Thyroid gland (tissue), 4 donors: ENCODE measurements at regions not wholly inside any gene's neighbourhood (a gene's known extent, or its start where the extent isn't known, plus 50 kb on each side); places are given as distances from the start of the nearest gene placed in this dataset.
A peak's percentile ranks its signal among the peaks of the same experiment; 100 is the strongest.
"Not testable (repeated sequence)": the region's sequence is repeated elsewhere in the genome, so short reads cannot be mapped to it uniquely, and the experiment has no call there.

ENCODE experiments used
- DNase-seq, 2 donors: peaks; one replicate each; pipeline ENCODE4 v3.0.0-alpha.2; 2019
- H3K27ac ChIP-seq, 3 donors: fragments of 200-600 bp; sonication (generic); 1 replicate in 2 of 3; 2 replicates in 1 of 3; pipeline ENCODE4 v1.5.1; 2016 to 2019; ENCODE audit warnings: mild to moderate bottlenecking in 1 of 3, moderate library complexity in 1 of 3
- H3K27me3 ChIP-seq: fragments of 200-600 bp; sonication (generic); one replicate; pipeline ENCODE4 v1.5.1; 2019
- H3K36me3 ChIP-seq, 2 donors: fragments of 200-600 bp; sonication (generic); one replicate each; pipeline ENCODE4 v1.5.1; 2016 to 2019
- H3K4me1 ChIP-seq, 2 donors: fragments of 200-600 bp; sonication (generic); one replicate each; pipeline ENCODE4 v1.5.1; 2017 to 2019
- H3K4me3 ChIP-seq, 3 donors: fragments of 200-600 bp; sonication (generic); replicated peaks in 1 of 3; 1 replicate in 2 of 3; 2 replicates in 1 of 3; pipeline ENCODE4 v1.5.1; 2016; ENCODE audit warnings: mild to moderate bottlenecking in 1 of 3
- H3K9me3 ChIP-seq: fragments of 200-600 bp; sonication (generic); one replicate; pipeline ENCODE4 v1.5.1; 2017
- POLR2A ChIP-seq, 2 donors: fragments of 450-650 bp; IDR thresholded peaks; one replicate each; pipeline ENCODE4 v1.6.1; 2017; ENCODE audit warnings: antibody characterized with exemption in 2 of 2, mild to moderate bottlenecking in 2 of 2, moderate library complexity in 1 of 2
- WGBS, 2 donors: methylation state at CpG; one replicate each; pipeline ENCODE4 v1.1.5; 2017; 5-methylcytosine and 5-hydroxymethylcytosine counted together
- intact Hi-C: fragments of 100-400 bp; cut with DNase I; formaldehyde crosslinking; loops from one replicate; pipeline ENCODE4 v1.15.1; 2023
- TF ChIP-seq, protein P1 (sequence below), 6 experiments: fragments of 200-600 bp in 3 of 6; fragments of 450-650 bp in 3 of 6; sonication (generic) in 3 of 6; IDR thresholded peaks; one replicate each; pipeline ENCODE4 v1.5.1; 2016 to 2019; ENCODE audit warnings: antibody characterized with exemption in 6 of 6, mild to moderate bottlenecking in 2 of 6, inconsistent platforms in 1 of 6, moderate library complexity in 1 of 6

DNA sequence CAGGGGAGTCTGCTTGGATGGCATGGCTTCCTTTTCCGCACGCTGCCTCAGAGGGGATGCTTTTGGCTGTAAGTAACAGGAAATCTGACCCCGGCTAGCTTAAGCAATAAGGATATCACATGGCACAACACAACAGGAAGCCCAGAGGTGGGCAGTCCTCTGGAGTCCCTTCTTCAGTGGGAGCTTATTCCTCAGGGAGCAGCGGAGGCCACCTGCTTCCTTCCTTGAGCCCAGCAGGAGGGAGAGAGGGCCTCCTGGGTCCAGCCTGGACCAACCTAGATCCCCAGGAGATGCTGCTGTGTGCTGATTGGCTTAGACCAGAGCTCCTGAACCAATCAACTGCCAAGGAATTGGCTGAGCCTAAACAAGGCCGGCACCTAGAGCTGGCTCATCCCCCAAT lies 66.3 kb downstream of the C9orf50 start:
- DNase-seq, result no peak
- no peaks in the 10 kb centered on the region for H3K36me3 ChIP-seq
- H3K9me3 ChIP-seq, result no peaks in the 10 kb centered on the region
- intact Hi-C loops, result no loop called here
- H3K4me1 ChIP-seq, result peaks cover 21 to 43% of the 10 kb centered on the region in 2 donors
- 68 to 72% methylated on average over 4 of the region's 5 CpGs for WGBS, 2 donors
- no peak overlapping the region for H3K27ac ChIP-seq
- H3K27me3 ChIP-seq, result no peaks in the 10 kb centered on the region
- TF ChIP-seq, protein P1, sequence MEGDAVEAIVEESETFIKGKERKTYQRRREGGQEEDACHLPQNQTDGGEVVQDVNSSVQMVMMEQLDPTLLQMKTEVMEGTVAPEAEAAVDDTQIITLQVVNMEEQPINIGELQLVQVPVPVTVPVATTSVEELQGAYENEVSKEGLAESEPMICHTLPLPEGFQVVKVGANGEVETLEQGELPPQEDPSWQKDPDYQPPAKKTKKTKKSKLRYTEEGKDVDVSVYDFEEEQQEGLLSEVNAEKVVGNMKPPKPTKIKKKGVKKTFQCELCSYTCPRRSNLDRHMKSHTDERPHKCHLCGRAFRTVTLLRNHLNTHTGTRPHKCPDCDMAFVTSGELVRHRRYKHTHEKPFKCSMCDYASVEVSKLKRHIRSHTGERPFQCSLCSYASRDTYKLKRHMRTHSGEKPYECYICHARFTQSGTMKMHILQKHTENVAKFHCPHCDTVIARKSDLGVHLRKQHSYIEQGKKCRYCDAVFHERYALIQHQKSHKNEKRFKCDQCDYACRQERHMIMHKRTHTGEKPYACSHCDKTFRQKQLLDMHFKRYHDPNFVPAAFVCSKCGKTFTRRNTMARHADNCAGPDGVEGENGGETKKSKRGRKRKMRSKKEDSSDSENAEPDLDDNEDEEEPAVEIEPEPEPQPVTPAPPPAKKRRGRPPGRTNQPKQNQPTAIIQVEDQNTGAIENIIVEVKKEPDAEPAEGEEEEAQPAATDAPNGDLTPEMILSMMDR (IDR thresholded peaks at IDR 0.05), result no peak
- TF ChIP-seq POLR2A (IDR thresholded peaks at IDR 0.05), result no peak
- no peak overlapping the region for H3K4me3 ChIP-seq

DNA sequence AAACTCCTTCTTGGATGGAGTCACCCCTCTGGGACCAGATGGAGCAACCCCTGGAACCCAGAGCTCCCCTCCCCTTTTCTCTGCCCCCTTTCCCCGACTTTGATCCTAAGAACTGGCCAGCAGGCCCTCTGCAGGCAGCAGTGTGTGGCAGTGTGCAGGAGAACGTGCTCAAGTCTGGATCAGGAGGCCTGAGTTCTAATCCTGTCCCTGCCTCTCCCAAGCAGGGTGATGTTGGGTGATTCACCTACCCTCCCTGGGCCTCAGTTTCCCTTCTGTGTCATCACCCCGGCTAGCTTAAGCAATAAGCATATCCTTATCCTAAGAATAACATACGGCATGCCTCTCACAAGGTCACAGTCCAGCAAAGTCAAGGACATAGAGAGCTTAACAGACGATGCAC lies 67.6 kb downstream of the C9orf50 start:
- DNase-seq, result no peak
- Histone ChIP-seq H3K4me3 (no peak overlapping the region), H3K9me3 (no peaks in the 10 kb centered on the region), H3K36me3 (no peaks in the 10 kb centered on the region), H3K27ac (no peak overlapping the region), H3K27me3 (no peaks in the 10 kb centered on the region), H3K4me1 (peaks cover 21 to 47% of the 10 kb centered on the region in 2 donors)
- WGBS, 2 donors, result 78 to 84% methylated on average over 5 of the region's 5 CpGs
- intact Hi-C loops, result no loop called here
- TF ChIP-seq, protein P1 (IDR thresholded peaks at IDR 0.05), result no peak
- TF ChIP-seq POLR2A (IDR thresholded peaks at IDR 0.05), result no peak

- Histone ChIP-seq H3K4me1 (peaks cover 9 to 39% of the 10 kb centered on the region in 2 donors), H3K36me3 (no peaks in the 10 kb centered on the region), H3K4me3 (no peak overlapping the region), H3K27ac (no peak overlapping the region), H3K9me3 (no peaks in the 10 kb centered on the region), H3K27me3 (no peaks in the 10 kb centered on the region)
- DNase-seq, result peak in 1 of 2 donors; percentile 30
- intact Hi-C loops, result no loop called here
- TF ChIP-seq, protein P1 (IDR thresholded peaks at IDR 0.05), result no peak
- no peak for TF ChIP-seq POLR2A (IDR thresholded peaks at IDR 0.05)
- WGBS, 2 donors, result 83 to 88% methylated on average over 6 of the region's 6 CpGs
These were observed 68.8 kb downstream of the C9orf50 start for GRCh38 chr9:129552064-129552463.

GRCh38 chr9:129551393-129551973 lies 69.4 kb downstream of the C9orf50 start:
- no peaks in the 10 kb centered on the region for H3K27me3 ChIP-seq
- H3K4me3 ChIP-seq, result no peak overlapping the region
- no peaks in the 10 kb centered on the region for H3K9me3 ChIP-seq
- H3K36me3 ChIP-seq, result no peaks in the 10 kb centered on the region
- no peak overlapping the region for H3K27ac ChIP-seq
- TF ChIP-seq POLR2A (IDR thresholded peaks at IDR 0.05), result no peak
- TF ChIP-seq, protein P1 (IDR thresholded peaks at IDR 0.05), result no peak
- peaks cover 9 to 33% of the 10 kb centered on the region in 2 donors for H3K4me1 ChIP-seq
- 70 to 73% methylated on average over 3 of the region's 3 CpGs for WGBS, 2 donors
- DNase-seq, result no peak
- intact Hi-C loops, result no loop called here

GRCh38 chr9:129550977-129551376 lies 69.9 kb downstream of the C9orf50 start:
- H3K9me3 ChIP-seq, H3K27ac ChIP-seq, H3K4me3 ChIP-seq, intact Hi-C loops, H3K36me3 ChIP-seq, H3K27me3 ChIP-seq, DNase-seq: not testable (repeated sequence)
- WGBS, 2 donors, result 86 to 87% methylated on average over 11 of the region's 11 CpGs
- peaks cover 9 to 33% of the 10 kb centered on the region in 2 donors for H3K4me1 ChIP-seq
